Hepatocyte (in vitro differentiated cells): ENCODE measurements at regions not wholly inside any gene's neighbourhood (a gene's known extent, or its start where the extent isn't known, plus 50 kb on each side); places are given as distances from the start of the nearest gene placed in this dataset.

Experiments used
- CTCF ChIP-seq: fragments of 200-600 bp; sonication (generic); IDR thresholded peaks from 2 replicates; pipeline ENCODE4 v1.5.1; 2016; ENCODE audit warnings: antibody characterized with exemption, mild to moderate bottlenecking; ENCODE audit not compliant: poor library complexity
- EZH2 ChIP-seq: fragments of 200-600 bp; sonication (generic); IDR thresholded peaks from 2 replicates; pipeline ENCODE4 v1.6.1; 2016; ENCODE audit warnings: antibody characterized with exemption, mild to moderate bottlenecking, borderline replicate concordance
- EZH2phosphoT487 ChIP-seq: fragments of 200-600 bp; sonication (generic); IDR thresholded peaks from one replicate; pipeline ENCODE4 v1.6.1; 2018; ENCODE audit warnings: antibody characterized with exemption, mild to moderate bottlenecking, low read depth, moderate library complexity; ENCODE audit not compliant: unreplicated experiment, severe bottlenecking

DNA sequence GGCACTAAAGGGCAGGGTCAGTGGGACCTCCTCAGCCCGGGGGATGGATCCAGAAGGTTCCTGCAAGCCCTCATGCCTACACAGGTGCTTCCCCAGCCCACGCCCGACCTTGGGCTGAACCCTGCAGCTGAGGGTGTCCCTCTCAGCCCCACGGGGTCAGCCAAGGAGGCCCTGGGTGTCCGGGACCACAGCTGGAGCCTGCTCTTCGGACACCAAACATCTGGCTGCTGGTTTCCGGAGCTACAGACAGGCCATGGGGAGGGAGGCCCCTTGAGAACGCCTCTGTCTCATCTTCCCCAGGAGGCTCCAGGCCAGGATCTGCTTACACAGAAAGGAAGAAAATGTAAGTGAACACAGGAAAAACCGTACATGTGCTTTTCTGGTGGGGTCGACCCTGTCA lies 355.7 kb downstream of the MN1 start:
- no peak for TF ChIP-seq CTCF
- TF ChIP-seq EZH2, result no peak
- TF ChIP-seq EZH2phosphoT487, result no peak
